Neutrophil (primary cell): ENCODE measurements at regions not wholly inside any gene's neighbourhood (a gene's known extent, or its start where the extent isn't known, plus 50 kb on each side); places are given as distances from the start of the nearest gene placed in this dataset.

ENCODE experiments used
- H3K27ac ChIP-seq: fragments of 200-600 bp; sonication (generic); 2 replicates; pipeline ENCODE4 v1.5.1; 2016; ENCODE audit warnings: mild to moderate bottlenecking, moderate library complexity
- H3K27me3 ChIP-seq: fragments of 200-600 bp; sonication (generic); 2 replicates; pipeline ENCODE4 v1.6.0; 2016; ENCODE audit warnings: mild to moderate bottlenecking
- H3K36me3 ChIP-seq: fragments of 200-600 bp; sonication (generic); 2 replicates; pipeline ENCODE4 v1.5.1; 2017
- H3K4me1 ChIP-seq, 2 experiments: fragments of 200-600 bp in 1 of 2; sonication (generic) in 1 of 2; 1 replicate in 1 of 2; 2 replicates in 1 of 2; pipeline versions ENCODE4 v1.5.1 to v1.6.1; 2013 to 2016; ENCODE audit warnings: low read depth in 1 of 2, low read length in 1 of 2, mild to moderate bottlenecking in 1 of 2, moderate library complexity in 1 of 2; ENCODE audit not compliant: control insufficient read depth in 1 of 2, insufficient read depth in 1 of 2
- H3K4me3 ChIP-seq, 2 experiments: fragments of 200-600 bp in 1 of 2; sonication (generic) in 1 of 2; 1 replicate in 1 of 2; 2 replicates in 1 of 2; pipeline ENCODE4 v1.5.1; 2013 to 2016; ENCODE audit warnings: low read depth in 1 of 2, low read length in 1 of 2, mild to moderate bottlenecking in 1 of 2, moderate library complexity in 1 of 2
- H3K9me3 ChIP-seq: fragments of 200-600 bp; sonication (generic); 2 replicates; pipeline ENCODE4 v1.5.1; 2016
- TF ChIP-seq, protein P1 (sequence below): fragments of 200-600 bp; sonication (generic); IDR thresholded peaks from 2 replicates; pipeline ENCODE4 v1.5.1; 2016; ENCODE audit warnings: antibody characterized with exemption

DNA sequence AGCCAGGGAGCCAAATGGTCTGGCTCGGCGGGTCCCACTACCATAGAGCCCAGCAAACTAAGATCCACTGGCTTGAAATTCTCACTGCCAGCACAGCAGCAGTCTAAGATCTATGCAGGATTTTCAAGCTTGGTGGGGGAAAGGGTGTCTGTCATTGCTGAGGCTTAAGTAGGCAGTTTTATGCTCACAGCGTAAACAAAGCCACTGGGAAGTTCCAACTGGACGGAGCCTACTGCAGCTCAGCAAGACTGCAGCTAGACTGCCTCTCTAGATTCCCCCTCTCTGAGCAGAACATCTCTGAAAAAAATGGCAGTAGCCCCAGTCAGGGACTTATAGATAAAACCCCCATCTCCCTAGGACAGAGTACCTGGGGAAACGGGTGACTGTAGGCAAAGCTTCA lies 277.6 kb upstream of the PHF14 start:
- no peaks in the 10 kb centered on the region for H3K36me3 ChIP-seq
- no peaks in the 10 kb centered on the region for H3K9me3 ChIP-seq
- H3K27ac ChIP-seq = no peak overlapping the region
- no peaks in the 10 kb centered on the region for H3K27me3 ChIP-seq
- H3K4me1 ChIP-seq = no peaks in the 10 kb centered on the region
- TF ChIP-seq, protein P1, sequence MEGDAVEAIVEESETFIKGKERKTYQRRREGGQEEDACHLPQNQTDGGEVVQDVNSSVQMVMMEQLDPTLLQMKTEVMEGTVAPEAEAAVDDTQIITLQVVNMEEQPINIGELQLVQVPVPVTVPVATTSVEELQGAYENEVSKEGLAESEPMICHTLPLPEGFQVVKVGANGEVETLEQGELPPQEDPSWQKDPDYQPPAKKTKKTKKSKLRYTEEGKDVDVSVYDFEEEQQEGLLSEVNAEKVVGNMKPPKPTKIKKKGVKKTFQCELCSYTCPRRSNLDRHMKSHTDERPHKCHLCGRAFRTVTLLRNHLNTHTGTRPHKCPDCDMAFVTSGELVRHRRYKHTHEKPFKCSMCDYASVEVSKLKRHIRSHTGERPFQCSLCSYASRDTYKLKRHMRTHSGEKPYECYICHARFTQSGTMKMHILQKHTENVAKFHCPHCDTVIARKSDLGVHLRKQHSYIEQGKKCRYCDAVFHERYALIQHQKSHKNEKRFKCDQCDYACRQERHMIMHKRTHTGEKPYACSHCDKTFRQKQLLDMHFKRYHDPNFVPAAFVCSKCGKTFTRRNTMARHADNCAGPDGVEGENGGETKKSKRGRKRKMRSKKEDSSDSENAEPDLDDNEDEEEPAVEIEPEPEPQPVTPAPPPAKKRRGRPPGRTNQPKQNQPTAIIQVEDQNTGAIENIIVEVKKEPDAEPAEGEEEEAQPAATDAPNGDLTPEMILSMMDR = no peak
- no peak overlapping the region for H3K4me3 ChIP-seq

DNA sequence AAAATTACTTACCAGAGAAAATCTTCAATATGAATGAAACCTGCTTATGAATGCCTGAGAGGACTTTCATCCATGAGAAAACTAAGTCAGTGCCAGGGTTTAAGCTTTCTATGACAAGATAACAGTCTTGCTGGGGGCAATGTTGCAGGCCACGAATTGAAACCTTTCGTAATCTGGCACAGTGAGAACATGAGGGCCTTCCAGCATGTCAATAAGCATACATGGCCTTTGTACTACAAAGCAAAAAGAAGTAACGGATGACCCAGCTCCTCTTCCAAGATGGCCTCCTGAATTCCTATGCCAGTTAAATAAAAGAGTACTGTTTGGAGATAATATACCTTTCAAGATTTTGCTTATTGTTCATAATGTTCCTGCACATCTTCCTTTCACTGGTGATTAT lies 270.6 kb upstream of the PHF14 start:
- H3K27ac ChIP-seq = no peak overlapping the region
- TF ChIP-seq, protein P1 = no peak
- H3K4me1 ChIP-seq = no peaks in the 10 kb centered on the region
- no peaks in the 10 kb centered on the region for H3K27me3 ChIP-seq
- no peak overlapping the region for H3K4me3 ChIP-seq
- H3K36me3 ChIP-seq = no peaks in the 10 kb centered on the region
- H3K9me3 ChIP-seq = no peaks in the 10 kb centered on the region

DNA sequence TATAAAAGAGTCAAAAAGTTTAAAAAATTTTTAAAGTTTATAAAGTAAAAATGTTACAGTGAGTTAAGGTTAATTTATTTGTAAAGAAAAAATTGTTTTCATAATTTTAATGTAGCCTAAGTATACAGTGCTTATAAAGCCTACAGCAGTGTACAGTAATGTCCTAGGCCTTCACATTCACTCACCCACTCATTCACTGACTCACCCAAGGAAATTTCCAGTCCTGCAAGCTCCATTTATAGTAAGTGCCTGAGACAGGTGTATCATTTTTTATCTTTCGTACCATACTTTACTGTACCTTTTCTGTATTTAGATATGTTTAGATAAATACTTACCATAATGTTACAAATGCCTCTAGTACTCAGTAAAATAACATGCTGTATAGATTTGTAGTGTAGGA lies 269.7 kb upstream of the PHF14 start:
- Histone ChIP-seq H3K36me3 (no peaks in the 10 kb centered on the region), H3K27me3 (no peaks in the 10 kb centered on the region), H3K4me3 (no peak overlapping the region), H3K4me1 (no peaks in the 10 kb centered on the region), H3K9me3 (no peaks in the 10 kb centered on the region), H3K27ac (no peak overlapping the region)
- TF ChIP-seq, protein P1 = no peak

DNA sequence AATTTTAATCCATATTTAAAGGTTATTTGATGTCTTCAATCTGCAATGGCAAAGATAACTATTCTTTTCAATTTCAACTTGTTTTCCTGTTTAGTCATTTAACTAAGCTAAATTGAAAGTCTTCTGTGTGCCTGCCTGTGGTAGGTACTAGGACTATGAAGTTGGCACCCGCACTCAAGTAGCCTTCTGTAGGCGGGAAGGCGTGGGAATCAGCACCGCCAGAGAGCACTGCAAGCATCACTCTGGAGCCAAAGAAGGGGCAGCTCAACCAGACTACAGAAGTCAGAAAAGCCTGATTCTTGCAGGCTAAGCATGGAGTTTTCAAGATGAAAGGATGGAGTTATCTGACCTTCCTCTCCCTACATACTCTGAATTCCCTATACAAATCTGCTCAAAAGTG lies 269.0 kb upstream of the PHF14 start:
- no peaks in the 10 kb centered on the region for H3K9me3 ChIP-seq
- TF ChIP-seq, protein P1 = no peak
- no peaks in the 10 kb centered on the region for H3K4me1 ChIP-seq
- no peaks in the 10 kb centered on the region for H3K27me3 ChIP-seq
- no peak overlapping the region for H3K4me3 ChIP-seq
- H3K27ac ChIP-seq = no peak overlapping the region
- no peaks in the 10 kb centered on the region for H3K36me3 ChIP-seq

DNA sequence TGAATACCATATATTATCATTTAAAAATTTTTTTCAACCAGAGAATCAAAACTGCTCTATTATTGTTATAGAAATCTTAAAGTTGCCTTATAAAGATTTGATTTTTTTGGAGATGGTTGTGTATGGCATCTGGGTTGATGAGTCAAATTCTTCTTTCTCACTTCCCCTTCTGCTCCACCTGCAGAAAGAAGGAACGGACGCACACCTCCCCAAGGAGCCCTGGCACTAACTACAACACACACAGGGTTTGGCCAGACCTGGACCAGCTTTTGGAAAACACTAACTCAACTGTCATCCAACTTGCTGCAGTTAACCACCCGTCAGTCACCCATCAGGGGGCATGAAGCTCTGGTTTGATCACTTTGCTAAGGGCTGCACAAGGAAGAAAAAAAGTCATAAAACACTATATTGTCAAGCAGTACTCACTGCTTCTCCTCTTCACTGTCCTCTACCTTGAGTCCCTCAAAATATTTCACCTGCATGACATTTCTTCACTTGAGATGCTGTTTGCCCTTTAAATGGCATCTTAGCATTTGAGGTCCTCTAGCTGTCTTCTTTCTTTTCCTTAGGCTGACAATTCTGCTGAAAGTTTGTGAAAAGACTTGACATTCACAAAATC lies 266.7 kb upstream of the PHF14 start:
- Histone ChIP-seq H3K27ac (no peak overlapping the region), H3K9me3 (no peaks in the 10 kb centered on the region), H3K4me1 (no peaks in the 10 kb centered on the region), H3K4me3 (no peak overlapping the region), H3K27me3 (no peaks in the 10 kb centered on the region), H3K36me3 (no peaks in the 10 kb centered on the region)
- TF ChIP-seq, protein P1 = no peak

DNA sequence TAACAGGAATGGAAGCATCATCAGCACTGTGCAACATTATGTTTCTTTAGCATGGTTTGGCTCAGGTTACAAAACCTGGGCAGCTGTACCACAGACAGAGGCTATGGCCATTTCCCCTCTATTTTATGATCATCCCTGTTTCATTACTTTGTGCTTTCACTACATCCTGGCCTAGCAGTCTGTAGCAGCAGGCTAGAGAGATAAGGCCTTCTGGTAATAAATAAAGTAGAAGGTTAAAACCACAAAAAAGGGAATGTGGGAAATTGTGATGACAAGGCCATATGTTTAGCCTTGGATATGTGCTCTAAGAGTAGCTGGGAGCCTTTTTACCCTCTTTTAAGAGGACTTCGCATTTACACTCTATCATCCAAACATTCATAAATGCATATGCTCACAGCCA lies 266.2 kb upstream of the PHF14 start:
- H3K27ac ChIP-seq = no peak overlapping the region
- H3K4me3 ChIP-seq = no peak overlapping the region
- H3K4me1 ChIP-seq = no peaks in the 10 kb centered on the region
- no peaks in the 10 kb centered on the region for H3K27me3 ChIP-seq
- H3K36me3 ChIP-seq = no peaks in the 10 kb centered on the region
- TF ChIP-seq, protein P1 = no peak
- no peaks in the 10 kb centered on the region for H3K9me3 ChIP-seq
